ENCODE measurements at regions not wholly inside any gene's neighbourhood (a gene's known extent, or its start where the extent isn't known, plus 50 kb on each side); places are given as distances from the start of the nearest gene placed in this dataset.

GRCh38 chr4:3853388-3854035 lies 87.3 kb downstream of the ADRA2C start (continued):
- TF ChIP-seq VEZF1 (CRISPR knock-in tag; IDR thresholded peaks at IDR 0.05), result no peak
- no peak for TF ChIP-seq NKRF (IDR thresholded peaks at IDR 0.05; ENCODE audit: borderline replicate concordance)
- TF ChIP-seq HMGN3 (IDR thresholded peaks at IDR 0.05; ENCODE audit: borderline replicate concordance, extremely low read depth, insufficient read length, low read depth, low read length), result no peak

- Histone ChIP-seq H3K79me2 (ENCODE audit: control insufficient read depth, insufficient read depth, low read length) (no peaks in the 10 kb centered on the region), H4K20me1 (replicated peaks; ENCODE audit: control insufficient read depth, insufficient read depth, low read length) (peaks cover 9% of the 10 kb centered on the region; the same call in 1 of the 2 replicates), H3K36me3 (ENCODE audit: control insufficient read depth, insufficient read depth, low read length) (no peaks in the 10 kb centered on the region), H3K27me3 (ENCODE audit: control insufficient read depth in 2 of 2, insufficient read depth in 2 of 2, low read length in 2 of 2) (peaks cover 0 to 43% of the 10 kb centered on the region in 2 experiments; a peak in 2 of 5 replicates), H3K9me1 (ENCODE audit: control insufficient read depth, insufficient read depth, low read length) (no peaks in the 10 kb centered on the region), H2AFZ (ENCODE audit: low read depth, low read length) (no peak overlapping the region), H3K4me3 (no peak overlapping the region), H3K9me3 (replicated peaks; ENCODE audit: control insufficient read depth, insufficient read depth, low read depth, low read length) (no peaks in the 10 kb centered on the region), H3K4me2 (ENCODE audit: insufficient read depth, low read length) (no peak overlapping the region), H3K4me1 (replicated peaks in 1 of 2; ENCODE audit: control insufficient read depth in 2 of 2, insufficient read depth in 2 of 2, low read length in 2 of 2) (no peaks in the 10 kb centered on the region), H3K27ac (ENCODE audit: extremely low read depth, low read depth, low read length) (no peak overlapping the region), H3K9ac (ENCODE audit: insufficient read depth in 1 of 2, low read depth in 2 of 2, low read length in 2 of 2) (no peak overlapping the region)
- DNase-seq (ENCODE audit: extremely low read depth in 1 of 4, low spot score in 3 of 4) (no peak), ATAC-seq (no peak), FAIRE-seq (no peak)
- 0% methylated on average over 8 of the region's 8 CpGs for WGBS (ENCODE audit: insufficient coverage, low coverage, missing lambda C conversion rate)
- ChIA-PET CTCF (ENCODE audit: low intra/inter-chr PET ratio) (no interaction called here), POLR2A (interaction anchor here (1.5 kb wide), 1 partner anchor 14 kb away, joined by 3 read pairs; no protein-coding TSS in a partner anchor)
- intact Hi-C loops (cut with micrococcal nuclease), result no loop called here
- BruUV-seq (replicated peaks), result no TSS peak
- in situ Hi-C loops (cut with MboI), result no loop called here
- TF ChIP-seq ZNF146 (CRISPR knock-in tag; IDR thresholded peaks at IDR 0.05; ENCODE audit: unreplicated experiment), result no peak
- TF ChIP-seq NR0B1 (IDR thresholded peaks at IDR 0.05; ENCODE audit: partially characterized antibody), result no peak
- no peak for TF ChIP-seq ZNF766 (CRISPR knock-in tag; conservative IDR thresholded peaks at IDR 0.05)
- no peak for TF ChIP-seq CTCF (IDR thresholded peaks at IDR 0.05 in 2 of 3, conservative IDR thresholded peaks at IDR 0.05 in 1 of 3; ENCODE audit: insufficient read depth in 2 of 3, low read depth in 1 of 3, low read length in 3 of 3)
- no peak for TF ChIP-seq KLF10 (CRISPR knock-in tag; IDR thresholded peaks at IDR 0.05)
- no peak for TF ChIP-seq ZNF583 (CRISPR knock-in tag; IDR thresholded peaks at IDR 0.05)
- TF ChIP-seq ZNF785 (CRISPR knock-in tag; IDR thresholded peaks at IDR 0.05), result no peak
- TF ChIP-seq FIP1L1 (IDR thresholded peaks at IDR 0.05; ENCODE audit: low read depth, low read length, poor library complexity, severe bottlenecking), result no peak
- no peak for TF ChIP-seq THAP7 (CRISPR knock-in tag; IDR thresholded peaks at IDR 0.05)
- TF ChIP-seq MEF2D (tag; conservative IDR thresholded peaks at IDR 0.05; ENCODE audit: low read depth), result no peak
Measured at GRCh38 chr4:3854661-3855060, 88.5 kb downstream of the ADRA2C start.

Measured in K562 (cell line).